ENCODE measurements at regions not wholly inside any gene's neighbourhood (a gene's known extent, or its start where the extent isn't known, plus 50 kb on each side); places are given as distances from the start of the nearest gene placed in this dataset.
"Not testable (repeated sequence)": the region's sequence is repeated elsewhere in the genome, so short reads cannot be mapped to it uniquely, and the experiment has no call there.

DNA sequence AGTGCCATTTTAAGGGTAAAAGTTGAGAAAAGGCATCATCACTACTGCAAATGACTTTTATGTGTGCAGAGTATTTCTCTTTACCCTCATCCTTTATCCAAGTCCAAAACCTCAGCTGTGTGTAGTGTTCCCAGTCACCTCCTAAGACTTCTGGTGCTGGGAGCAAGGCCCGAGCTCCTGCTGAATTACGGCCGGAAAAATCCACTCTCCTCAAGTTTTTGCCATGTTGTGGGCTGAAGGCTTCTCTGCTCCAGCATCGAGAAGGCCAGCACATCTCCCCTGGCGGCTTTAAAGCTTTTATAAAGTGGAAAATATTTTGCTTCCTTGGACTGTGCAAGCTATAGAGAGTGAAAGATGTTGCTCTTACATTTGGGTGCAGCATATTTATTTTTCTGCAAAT is 153.2 kb upstream of the THBS2 start:
- DNase-seq (ENCODE audit: low spot score): no peak

DNA sequence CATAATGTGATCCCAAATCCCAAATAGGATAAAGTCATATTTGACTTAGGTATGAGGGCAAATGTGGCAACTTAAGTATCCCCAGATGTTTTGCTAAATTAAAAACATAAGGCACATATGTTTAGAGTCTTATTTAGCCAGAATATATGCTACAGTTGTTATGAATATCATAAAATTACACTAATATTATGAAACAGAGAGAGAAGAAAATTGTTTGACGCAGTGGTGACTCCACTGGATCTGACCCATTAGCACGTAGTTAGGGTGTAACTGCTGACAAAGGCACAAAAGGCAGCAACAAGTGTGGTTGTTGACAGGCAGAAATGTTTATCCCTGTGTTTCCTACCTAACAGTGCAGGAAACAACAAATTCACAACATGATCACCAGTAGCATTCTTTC is 152.4 kb upstream of the THBS2 start:
- DNase-seq (ENCODE audit: low spot score): no peak

DNA sequence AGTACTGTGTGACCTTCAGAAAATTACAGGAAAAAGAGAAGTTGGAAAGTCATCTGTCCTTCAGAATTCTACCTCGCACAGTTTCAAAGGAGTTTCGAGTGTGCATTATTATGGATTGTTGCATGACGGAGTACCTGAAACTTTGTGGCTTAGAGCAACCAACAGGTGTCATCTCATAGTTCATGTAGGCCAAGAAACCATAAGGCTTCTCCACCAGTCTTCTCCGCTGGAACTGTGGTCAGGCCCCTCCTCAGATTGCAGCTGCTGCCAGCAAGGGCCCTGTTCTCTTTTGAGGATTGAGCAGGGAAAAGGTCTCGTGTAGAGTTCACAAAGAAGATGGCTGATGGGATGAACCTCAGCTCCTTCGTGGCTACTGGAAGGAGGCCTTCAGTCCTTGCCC is 151.2 kb upstream of the THBS2 start:
- DNase-seq (ENCODE audit: low spot score): no peak

DNA sequence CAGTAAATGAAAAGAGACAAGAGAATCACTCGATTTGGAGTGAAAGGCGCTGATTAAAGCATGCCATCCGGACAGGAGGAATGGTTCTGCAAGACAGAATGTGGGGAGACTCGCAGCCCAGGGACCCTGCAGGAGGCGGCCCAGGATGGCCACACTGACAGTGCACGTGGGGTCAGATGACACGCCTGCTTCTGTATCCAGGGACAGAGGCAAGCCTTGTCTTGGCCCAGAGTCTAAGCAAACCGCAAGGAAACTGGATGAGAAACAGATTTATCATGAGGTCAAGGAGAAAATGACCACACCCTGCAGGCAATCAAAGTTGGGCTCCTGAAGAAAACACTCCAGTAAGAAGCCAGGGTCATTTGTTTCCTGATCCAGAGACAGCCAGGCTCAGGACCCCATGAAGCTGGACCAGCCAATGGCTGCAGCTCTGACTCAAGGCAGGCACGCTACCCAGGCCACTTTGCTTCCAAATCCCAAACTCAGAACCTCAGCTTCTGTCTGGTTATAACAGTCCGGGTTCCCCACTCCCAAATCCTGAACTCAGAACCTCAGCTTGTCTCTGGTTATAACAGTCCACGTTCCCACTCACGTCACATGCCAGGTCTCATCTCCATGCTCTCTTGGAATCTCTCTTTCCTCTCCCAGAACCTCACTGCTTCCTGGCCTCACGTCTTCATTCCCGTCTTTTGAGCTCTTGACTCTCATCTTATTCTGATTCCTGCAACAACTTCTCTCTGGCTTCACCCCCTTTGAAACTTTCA is 144.9 kb upstream of the THBS2 start:
- DNase-seq (ENCODE audit: low spot score): no peak

DNA sequence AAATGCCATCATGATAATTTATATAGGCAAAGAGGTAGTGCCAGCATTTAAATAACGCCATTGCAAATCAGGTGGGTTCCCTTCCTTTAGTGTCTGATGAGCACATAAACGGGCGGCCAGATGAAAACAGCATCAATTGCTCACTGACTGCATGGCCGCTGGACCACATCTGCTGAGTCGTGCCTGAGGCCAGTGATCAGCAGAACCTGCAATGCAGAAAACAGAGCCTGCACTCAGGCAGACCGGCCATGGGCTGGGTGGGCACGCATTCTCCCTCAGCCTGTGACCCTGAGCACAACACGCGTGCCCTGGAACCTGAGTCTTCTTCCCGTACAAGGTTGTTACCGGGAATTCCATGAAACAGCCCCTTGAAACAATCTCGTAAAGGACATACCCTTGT is 144.0 kb upstream of the THBS2 start:
- DNase-seq (ENCODE audit: low spot score): no peak

DNA sequence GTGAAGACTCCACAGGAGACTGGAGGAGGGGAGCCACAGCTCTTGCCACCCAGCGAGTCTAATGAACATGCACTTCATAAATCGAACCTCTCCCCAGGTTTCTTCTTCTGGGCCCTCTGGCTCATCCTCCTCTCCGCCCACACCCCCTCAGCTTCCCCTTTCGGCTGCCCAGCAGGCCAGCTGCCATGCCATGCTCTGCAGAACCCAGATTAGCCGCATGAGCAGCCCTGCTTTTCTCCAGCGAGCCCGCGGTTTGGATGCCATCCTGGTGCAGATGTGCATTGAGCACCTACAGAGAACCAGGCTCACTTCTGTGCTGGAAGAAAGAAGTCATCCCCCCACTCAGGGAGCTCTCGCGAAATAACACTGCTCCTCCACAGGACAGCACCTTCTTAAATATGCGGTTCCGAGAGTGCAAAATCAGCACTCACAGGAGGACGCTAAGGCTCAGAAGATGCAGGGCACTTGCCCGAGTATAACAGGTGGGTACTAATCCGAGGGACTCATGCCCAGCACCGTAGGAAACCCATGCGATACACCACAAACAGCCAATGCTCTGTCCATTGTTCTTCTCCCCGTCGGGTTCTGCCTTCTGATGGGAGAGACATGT is 143.0 kb upstream of the THBS2 start:
- no peak for DNase-seq (ENCODE audit: low spot score)

DNA sequence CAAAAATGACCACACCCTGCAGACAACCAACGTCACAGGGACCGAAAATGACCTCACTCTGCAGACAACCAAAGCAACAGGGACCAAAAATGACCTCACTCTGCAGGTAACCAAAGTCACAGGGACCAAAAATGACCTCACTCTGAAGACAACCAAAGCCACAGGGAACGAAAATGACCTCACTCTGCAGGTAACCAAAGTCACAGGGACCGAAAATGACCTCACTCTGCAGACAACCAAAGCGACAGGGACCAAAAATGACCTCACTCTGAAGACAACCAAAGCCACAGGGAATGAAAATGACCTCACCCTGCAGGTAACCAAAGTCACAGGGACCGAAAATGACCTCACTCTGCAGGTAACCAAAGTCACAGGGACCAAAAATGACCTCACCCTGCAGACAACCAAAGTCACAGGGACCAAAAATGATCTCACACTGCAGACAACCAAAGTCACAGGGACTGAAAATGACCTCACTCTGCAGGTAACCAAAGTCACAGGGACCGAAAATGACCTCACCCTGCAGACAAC is 142.4 kb upstream of the THBS2 start:
- not testable (repeated sequence) for DNase-seq (ENCODE audit: low spot score)

DNA sequence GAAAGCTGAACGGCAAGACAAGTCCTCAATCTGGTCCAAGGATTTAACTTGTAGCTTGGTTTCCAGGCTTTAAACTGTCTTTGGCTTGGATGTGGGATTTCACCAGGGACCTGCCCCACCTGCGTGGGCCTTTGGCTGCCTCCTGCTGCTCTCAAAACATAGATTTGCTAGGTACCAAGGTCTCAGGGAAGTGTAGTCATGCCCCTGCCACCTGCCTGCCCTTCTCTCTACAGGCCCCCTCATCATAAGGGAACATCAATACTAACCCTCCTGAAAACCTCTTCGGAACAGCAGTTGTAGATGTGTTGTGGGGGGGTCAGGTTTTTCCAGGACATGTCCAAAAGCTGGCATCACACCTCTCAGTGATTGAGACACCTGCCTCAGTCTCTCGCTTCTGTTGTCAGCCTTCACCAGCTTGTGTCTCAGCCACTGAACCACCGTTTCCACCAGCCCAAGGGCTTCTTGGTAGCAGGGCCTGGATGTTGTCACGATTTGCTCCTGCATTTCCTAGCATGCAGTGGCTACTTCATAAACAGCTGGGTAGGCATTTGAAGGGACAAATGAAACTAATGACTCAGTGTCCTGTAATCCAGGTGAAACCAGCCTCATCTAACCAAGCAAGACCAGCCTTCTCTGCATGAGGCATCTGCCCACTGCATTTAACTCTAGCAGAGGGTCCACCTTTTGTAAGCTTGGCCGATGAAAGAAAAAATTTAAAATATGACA is 141.6 kb upstream of the THBS2 start:
- no peak for DNase-seq (ENCODE audit: low spot score)

DNA sequence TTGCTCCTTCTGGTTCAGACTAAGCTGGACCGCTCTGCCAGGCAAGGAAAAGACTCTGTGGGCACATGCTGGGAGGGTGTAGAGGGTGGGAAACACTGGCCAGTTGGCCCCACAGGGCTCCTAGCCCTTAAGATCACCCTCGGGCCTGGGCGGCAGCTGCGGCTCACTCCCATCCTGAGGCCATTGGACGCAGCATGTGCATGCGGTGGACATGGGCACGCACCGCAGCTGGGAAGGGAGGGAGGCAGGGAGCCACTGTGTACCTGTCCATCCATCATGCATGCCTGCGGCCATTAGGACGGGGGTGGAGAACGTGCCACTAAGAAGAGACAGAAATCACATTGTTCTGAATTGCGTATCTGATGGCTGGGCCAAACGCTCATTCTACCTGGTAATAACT is 140.1 kb upstream of the THBS2 start:
- no peak for DNase-seq (ENCODE audit: low spot score)

DNA sequence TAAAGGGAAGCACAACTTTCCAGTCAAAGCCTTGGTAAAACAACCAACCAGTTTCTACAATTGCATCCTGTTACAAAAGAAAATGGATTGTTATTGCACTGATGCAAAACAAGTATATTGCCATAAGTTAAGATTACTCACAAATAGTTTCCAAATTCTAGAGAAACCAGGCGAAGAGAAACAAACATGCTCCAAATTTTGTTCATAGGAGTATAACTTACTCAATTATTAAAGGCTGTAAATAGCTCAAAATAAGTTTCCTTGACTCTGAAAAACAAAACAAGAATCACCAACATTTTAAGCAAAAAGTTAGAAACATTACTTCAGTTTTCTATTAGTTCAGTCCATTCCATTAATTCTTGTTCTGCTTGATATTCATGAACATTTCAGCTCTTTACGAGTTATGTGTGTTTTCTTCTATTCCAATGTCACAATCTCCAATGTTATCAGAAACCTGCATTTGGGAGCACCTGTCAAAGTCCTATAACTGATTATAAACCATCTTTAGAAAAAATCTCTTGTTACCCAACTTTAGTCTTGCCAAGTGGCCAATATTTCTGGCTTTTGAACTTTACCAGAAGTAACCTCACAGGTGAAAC is 137.9 kb upstream of the THBS2 start:
- no peak for DNase-seq (ENCODE audit: low spot score)

DNA sequence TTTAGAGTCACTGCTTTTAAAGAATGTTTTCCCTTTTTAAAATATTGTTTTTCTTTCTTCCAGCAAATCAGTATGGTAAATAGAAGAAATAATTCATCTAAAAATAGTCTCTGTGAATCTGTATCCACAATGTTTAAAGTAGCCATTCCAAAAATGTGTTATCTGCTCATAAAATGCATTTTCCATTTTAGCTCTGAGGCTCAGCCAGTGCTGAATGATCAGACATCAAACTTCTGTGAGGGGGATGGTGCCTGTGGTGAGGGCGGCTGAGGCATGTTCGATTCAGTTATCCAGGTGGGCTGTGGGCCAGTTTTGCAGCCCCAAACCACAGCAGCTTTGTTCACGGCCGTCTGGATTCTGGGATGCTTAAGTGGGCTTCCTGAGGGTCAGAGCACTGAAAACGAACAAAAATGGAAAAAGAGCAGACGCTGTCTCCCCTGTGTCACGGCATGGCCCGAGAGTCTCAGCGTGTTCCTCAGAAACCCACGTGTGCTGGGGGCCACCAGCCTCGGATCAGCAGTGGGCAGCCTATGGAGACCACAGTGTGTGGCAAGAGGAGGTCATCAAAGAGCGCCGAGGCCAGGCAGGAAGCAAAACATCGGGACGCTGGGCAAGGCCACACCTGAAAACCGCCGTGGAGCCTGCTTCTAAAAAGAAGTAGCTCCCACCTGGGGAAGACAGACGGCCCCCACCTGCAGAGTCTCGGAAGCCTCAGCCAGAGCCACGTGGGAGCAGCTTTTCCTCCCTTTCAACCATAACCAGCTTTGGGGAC is 134.9 kb upstream of the THBS2 start:
- no peak for DNase-seq (ENCODE audit: low spot score)

DNA sequence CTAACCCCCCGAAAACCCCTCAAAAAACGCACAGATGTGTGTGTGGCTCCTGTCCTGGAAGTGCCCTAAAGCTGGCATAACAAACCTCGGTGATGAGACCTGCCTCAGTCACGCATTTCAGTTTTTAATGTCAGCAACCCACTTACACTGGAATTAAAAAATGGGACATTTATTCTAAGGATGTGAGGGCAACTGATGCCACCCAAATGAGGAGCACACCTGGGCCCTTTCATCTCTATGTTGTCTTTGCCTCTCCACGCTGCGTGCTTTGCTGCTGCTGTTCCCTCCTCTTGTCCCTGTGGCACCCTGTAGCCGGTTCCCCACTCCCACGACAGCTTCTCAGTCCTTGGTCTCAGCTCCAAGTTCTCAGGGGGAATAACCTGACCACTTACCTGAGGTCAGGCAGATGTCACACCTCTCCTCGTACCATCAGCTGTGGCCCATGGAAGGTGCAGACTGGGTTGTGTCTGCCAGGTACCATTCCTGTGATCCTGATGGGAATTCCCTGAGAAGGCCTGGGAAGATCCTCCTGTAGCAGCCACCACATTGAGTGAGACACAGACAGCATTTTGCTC is 134.2 kb upstream of the THBS2 start:
- DNase-seq (ENCODE audit: low spot score): no peak

DNA sequence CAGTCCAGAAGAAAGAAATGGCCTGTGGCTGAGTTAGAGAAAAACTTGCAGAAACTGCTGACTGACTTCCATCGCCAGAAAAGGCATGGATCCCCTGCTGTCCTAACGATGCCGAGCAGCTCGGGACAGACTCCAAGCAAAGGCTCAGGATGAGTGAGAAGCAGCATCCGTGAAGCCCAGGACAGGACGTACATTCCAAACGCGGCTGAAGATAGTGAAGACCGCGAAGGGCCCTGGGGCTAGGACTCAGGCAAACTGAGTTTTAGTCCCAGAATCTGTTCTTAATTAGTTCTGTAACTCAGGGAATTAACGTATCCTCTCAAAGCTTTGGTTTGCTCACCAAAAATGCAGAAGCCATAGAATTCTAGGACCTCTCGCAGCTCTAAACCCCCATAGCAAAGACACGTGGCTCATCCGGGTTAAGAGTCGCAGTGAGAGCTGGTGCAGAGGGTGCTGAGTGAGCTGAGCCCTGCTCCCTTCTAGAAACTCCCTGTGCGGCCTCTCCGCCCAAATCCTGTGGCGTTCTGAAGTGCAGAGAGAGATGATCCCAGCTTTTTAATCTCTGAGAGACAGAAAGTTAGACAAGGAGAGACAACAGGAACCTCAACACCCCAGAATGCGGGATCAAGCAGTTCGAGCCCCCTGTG is 132.9 kb upstream of the THBS2 start:
- no peak for DNase-seq (ENCODE audit: low spot score)

DNA sequence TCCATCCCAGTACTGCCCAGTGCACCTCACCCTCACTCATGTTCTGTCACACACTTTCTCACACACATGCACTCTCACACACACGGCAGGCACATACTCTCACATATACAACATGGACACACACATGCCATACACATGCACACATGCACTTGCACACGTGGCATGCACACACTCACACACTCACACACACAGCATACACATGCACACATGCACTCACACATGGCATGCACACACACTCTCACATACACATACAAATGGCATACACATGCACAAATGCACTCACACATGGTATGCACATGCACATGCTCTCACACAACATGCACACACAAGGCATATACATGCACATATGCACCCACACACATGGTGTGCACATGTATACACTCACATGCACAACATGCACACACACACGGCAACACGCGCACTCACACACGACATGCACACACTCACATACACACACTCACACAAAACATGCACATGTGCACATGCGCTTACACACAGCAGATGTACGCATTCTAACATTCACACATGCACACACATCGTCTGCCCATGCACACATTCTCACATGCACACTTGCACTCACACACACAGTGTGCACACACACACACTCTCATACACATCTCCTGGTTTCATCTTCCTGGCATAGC is 131.7 kb upstream of the THBS2 start:
- no peak for DNase-seq (ENCODE audit: low spot score)

DNA sequence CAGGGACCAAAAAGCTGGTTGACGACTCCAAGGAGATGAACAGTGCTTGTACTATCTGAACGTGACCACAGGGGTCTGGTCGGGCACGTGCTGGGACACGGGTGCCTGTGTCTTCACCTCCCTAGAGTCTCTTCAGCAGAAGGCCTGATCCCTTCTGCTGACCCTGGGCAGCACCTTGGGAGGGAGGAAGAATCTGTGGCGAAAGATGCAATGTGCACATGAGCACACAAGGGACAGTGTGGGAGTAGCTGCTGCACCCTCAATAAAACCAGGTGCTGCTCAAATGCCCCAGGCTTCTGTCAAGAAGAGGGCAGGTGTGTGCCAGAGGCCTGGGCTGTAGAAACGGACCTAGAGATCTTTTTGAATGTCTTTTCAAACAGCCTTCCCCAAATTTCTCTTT is 130.6 kb upstream of the THBS2 start:
- DNase-seq (ENCODE audit: low spot score): no peak

DNA sequence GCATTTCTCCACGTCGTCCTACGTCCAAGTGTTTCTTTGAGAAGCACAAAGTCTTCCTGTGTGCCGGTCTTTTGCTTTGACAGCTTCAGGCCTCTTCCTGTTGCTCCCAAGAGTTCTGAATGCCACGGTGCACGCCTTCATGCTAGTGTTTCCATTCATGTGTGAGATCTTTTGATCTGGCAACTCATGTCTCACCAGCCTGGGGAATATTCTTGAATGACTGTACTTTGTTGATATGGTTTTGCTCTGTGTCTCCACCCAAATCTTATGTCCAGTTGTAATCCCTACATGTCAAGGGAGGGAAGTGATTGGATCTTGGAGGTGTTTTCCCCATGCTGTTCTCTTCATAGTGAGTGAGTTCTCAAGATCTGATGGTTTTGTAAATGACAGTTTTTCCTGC is 129.6 kb upstream of the THBS2 start:
- no peak for DNase-seq (ENCODE audit: low spot score)

DNA sequence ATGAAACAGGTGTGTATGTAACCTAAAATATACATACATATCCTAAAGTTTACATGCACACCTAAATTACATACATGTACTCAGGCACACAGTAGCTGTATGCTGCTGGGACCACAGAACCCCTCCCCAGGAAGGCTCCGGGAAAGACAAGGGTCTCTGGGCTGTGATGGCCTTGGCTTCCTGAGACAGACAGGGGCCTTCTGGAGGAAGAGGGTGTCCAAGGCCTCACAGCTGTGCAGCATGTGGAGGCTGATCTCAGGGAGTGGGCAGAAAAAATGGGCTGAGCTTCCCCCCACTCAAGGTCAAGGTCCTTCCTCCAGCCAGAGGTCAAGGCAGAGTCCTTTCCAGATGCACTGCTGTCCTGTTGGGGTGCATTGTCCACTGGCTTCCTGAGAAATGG is 129.1 kb upstream of the THBS2 start:
- DNase-seq (ENCODE audit: low spot score): no peak

DNA sequence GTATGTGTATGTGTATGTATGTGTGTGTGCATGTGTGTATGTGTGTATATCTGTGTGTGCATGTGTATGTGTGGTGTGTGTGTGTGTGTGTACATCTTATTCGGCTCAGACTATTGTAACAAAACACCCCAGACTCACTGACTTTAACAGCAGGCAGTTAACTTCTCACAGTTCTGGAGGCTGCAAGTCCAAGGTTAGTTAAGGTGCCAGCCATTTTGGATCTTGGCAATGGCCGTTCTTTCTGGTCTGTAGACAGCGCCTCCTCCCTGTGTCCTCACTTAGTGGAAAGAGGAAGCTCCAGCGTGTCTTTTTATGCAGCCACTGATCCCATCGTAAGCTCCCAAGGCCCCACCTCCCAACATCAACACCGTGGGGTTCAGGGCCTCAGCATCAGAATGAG is 128.3 kb upstream of the THBS2 start:
- no peak for DNase-seq (ENCODE audit: low spot score)

DNA sequence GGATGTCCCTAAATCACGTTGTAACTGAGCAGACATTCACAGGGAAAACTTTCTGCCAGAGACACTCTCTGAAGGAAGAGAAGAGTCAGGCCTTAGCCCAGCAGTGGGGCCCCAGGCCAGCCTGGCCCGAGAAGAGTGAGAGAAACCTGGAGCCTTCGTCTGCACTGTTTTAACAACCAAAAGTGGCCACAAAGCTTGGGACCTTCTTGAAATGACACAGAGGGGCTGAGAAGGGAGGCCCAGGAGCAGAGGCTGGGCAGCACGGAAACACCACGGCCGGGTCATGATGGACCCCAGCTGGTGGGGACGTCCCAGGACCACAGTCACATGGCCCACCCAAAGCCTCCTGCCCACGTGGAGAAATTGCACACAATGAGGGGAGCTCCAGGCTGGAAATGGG is 126.8 kb upstream of the THBS2 start:
- DNase-seq (ENCODE audit: low spot score): no peak

DNA sequence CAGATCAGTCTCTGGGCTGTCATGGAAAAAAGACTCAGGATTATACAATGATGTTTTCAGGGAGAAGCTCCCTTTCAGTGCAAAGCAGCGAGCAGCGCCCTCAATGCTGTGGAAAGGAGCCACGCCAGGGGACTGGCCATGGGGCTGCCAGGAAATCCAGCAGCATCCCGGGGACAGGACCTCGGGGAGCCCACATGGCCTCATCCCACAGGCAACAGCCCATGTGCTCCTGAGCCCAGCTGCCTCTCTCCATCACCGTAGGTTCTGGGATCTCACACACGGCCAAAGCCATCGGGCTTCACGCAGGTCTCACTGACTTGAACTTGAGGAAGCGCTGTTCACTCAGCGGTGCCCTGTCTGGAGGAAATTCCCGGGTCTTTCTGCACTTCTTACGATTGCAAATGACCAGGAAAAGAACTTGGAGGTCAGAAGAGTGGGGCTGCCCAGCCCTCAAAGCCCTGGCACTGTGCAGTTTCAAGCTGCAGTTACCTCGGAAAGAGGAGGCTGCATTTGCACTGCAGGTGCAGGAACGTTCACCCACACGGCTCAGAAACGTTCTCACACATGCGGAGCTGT is 125.9 kb upstream of the THBS2 start:
- no peak for DNase-seq (ENCODE audit: low spot score)
